Psoas muscle (tissue), 7 donors: ENCODE measurements at regions not wholly inside any gene's neighbourhood (a gene's known extent, or its start where the extent isn't known, plus 50 kb on each side); places are given as distances from the start of the nearest gene placed in this dataset.
"Not testable (repeated sequence)": the region's sequence is repeated elsewhere in the genome, so short reads cannot be mapped to it uniquely, and the experiment has no call there.

Experiments
- ATAC-seq, 4 donors: fragments of 200-7000 bp; cut with Tn5 transposase; one replicate each; pipeline ENCODE4 v1.9.1; 2020; ENCODE audit warnings: moderate library complexity in 3 of 4, mild to moderate bottlenecking in 2 of 4
- DNase-seq, 2 donors: peaks; one replicate each; pipeline ENCODE4 v3.0.0-alpha.2; 2020
- H3K27ac ChIP-seq: fragments of 200-600 bp; one replicate; pipeline ENCODE4 v1.8.0; 2022
- H3K27me3 ChIP-seq, 3 donors: fragments of 200-600 bp in 1 of 3; one replicate each; pipeline versions ENCODE4 v1.6.1 to v1.8.0; 2013 to 2022; ENCODE audit warnings: low read length in 2 of 3, mild to moderate bottlenecking in 2 of 3, moderate library complexity in 1 of 3; ENCODE audit not compliant: insufficient read depth in 3 of 3
- H3K36me3 ChIP-seq, 2 donors: fragments of 200-600 bp in 1 of 2; one replicate each; pipeline versions ENCODE4 v1.6.1 to v1.8.0; 2013 to 2022; ENCODE audit warnings: low read depth in 1 of 2, mild to moderate bottlenecking in 1 of 2, moderate library complexity in 1 of 2; ENCODE audit not compliant: insufficient read depth in 1 of 2
- H3K4me1 ChIP-seq: fragments of 200-600 bp; one replicate; pipeline ENCODE4 v1.8.0; 2022
- H3K4me3 ChIP-seq: fragments of 200-600 bp; one replicate; pipeline ENCODE4 v1.8.0; 2022; ENCODE audit warnings: mild to moderate bottlenecking
- H3K9me3 ChIP-seq: fragments of 200-600 bp; one replicate; pipeline ENCODE4 v1.8.0; 2022
- CTCF ChIP-seq: fragments of 200-600 bp; IDR thresholded peaks from one replicate; pipeline ENCODE4 v1.8.0; 2022; ENCODE audit warnings: antibody characterized with exemption
- WGBS, 3 donors: extraction: QIAGEN DNeasy Blood & Tissue Kit; methylation state at CpG; one replicate each; pipeline versions ENCODE4 v1.1.6 to v1.1.7; 2013; 5-methylcytosine and 5-hydroxymethylcytosine counted together
- intact Hi-C, 2 donors: fragments of 100-400 bp; cut with DNase I; formaldehyde crosslinking; loops; one replicate each; pipeline versions ENCODE4 v1.11.0 to v1.14.2; 2022
- donor health status: healthy with polysubstance abuse.
- donor health status: DM: no; HTN: no; CAD: no; lungs with moderate emphysema.
- donor health status: Bipolar disorder and iron deficiency.
- donor health status: healthy.
- donor health status: DM: yes; HTN: yes; CAD: no.
- donor health status: DM: no; HTN: no; CAD: no.
- donor health status: DM: yes; HTN: yes; CAD: no.

GRCh38 chr4:137955595-137955994, 286.6 kb downstream of the SLC7A11 start:
- Histone ChIP-seq H3K9me3 (no peaks in the 10 kb centered on the region), H3K27me3 (no peaks in the 10 kb centered on the region), H3K4me3 (no peak overlapping the region), H3K4me1 (peaks cover 5% of the 10 kb centered on the region), H3K27ac (no peak overlapping the region), H3K36me3 (no peaks in the 10 kb centered on the region)
- DNase-seq: no peak
- no peak for ATAC-seq
- no peak for TF ChIP-seq CTCF
- intact Hi-C loops: no loop called here
- 86 to 95% (median 91%) methylated on average over 1 of the region's 1 CpG for WGBS, 3 donors

GRCh38 chr4:137952116-137952515, 290.0 kb downstream of the SLC7A11 start:
- no peak for TF ChIP-seq CTCF
- no peaks in the 10 kb centered on the region for H3K27me3 ChIP-seq
- 34 to 46% (median 38%) methylated on average over 2 of the region's 2 CpGs for WGBS, 3 donors
- H3K4me1 ChIP-seq: no peaks in the 10 kb centered on the region
- H3K27ac ChIP-seq: no peak overlapping the region
- intact Hi-C loops: no loop called here
- no peaks in the 10 kb centered on the region for H3K36me3 ChIP-seq
- ATAC-seq: no peak
- no peak for DNase-seq
- H3K4me3 ChIP-seq: no peak overlapping the region
- no peaks in the 10 kb centered on the region for H3K9me3 ChIP-seq

GRCh38 chr4:137950286-137950685, 291.9 kb downstream of the SLC7A11 start:
- no peak overlapping the region for H3K27ac ChIP-seq
- no peaks in the 10 kb centered on the region for H3K27me3 ChIP-seq
- H3K4me1 ChIP-seq: no peaks in the 10 kb centered on the region
- WGBS, 3 donors: 95 to 97% (median 96%) methylated on average over 3 of the region's 3 CpGs
- no peak for ATAC-seq
- TF ChIP-seq CTCF: no peak
- H3K4me3 ChIP-seq: no peak overlapping the region
- H3K36me3 ChIP-seq: no peaks in the 10 kb centered on the region
- intact Hi-C loops: no loop called here
- no peak for DNase-seq
- H3K9me3 ChIP-seq: no peaks in the 10 kb centered on the region

GRCh38 chr4:137949746-137950145, 292.4 kb downstream of the SLC7A11 start:
- H3K4me3 ChIP-seq: no peak overlapping the region
- H3K36me3 ChIP-seq: no peaks in the 10 kb centered on the region
- no peaks in the 10 kb centered on the region for H3K27me3 ChIP-seq
- DNase-seq (no peak), ATAC-seq (no peak)
- intact Hi-C loops: no loop called here
- H3K27ac ChIP-seq: no peak overlapping the region
- no peaks in the 10 kb centered on the region for H3K9me3 ChIP-seq
- H3K4me1 ChIP-seq: no peaks in the 10 kb centered on the region
- no peak for TF ChIP-seq CTCF

GRCh38 chr4:137946453-137947174, 295.5 kb downstream of the SLC7A11 start:
- Histone ChIP-seq H3K4me3 (no peak overlapping the region), H3K9me3 (no peaks in the 10 kb centered on the region), H3K36me3 (no peaks in the 10 kb centered on the region), H3K27ac (no peak overlapping the region), H3K4me1 (no peaks in the 10 kb centered on the region), H3K27me3 (no peaks in the 10 kb centered on the region)
- DNase-seq (no peak), ATAC-seq (no peak)
- 79 to 90% (median 86%) methylated on average over 1 of the region's 1 CpG for WGBS, 3 donors
- no peak for TF ChIP-seq CTCF
- intact Hi-C loops: no loop called here

GRCh38 chr4:137942815-137943214, 299.3 kb downstream of the SLC7A11 start:
- H3K4me1 ChIP-seq, H3K27ac ChIP-seq, H3K4me3 ChIP-seq, H3K27me3 ChIP-seq, ATAC-seq, intact Hi-C loops, DNase-seq, H3K36me3 ChIP-seq: not testable (repeated sequence)
- H3K9me3 ChIP-seq: peaks cover 17% of the 10 kb centered on the region
- 93 to 99% (median 96%) methylated on average over 15 of the region's 15 CpGs for WGBS, 3 donors

- H3K36me3 ChIP-seq, intact Hi-C loops, H3K4me1 ChIP-seq, DNase-seq, H3K27me3 ChIP-seq, H3K4me3 ChIP-seq, ATAC-seq, H3K27ac ChIP-seq: not testable (repeated sequence)
- H3K9me3 ChIP-seq: peaks cover 17% of the 10 kb centered on the region
- WGBS, 3 donors: 96 to 99% (median 99%) methylated on average over 14 to 25 of the region's 32 CpGs
These were observed 300.1 kb downstream of the SLC7A11 start for GRCh38 chr4:137942015-137942515.
